ENCODE measurements at regions not wholly inside any gene's neighbourhood (a gene's known extent, or its start where the extent isn't known, plus 50 kb on each side); places are given as distances from the start of the nearest gene placed in this dataset.

DNA sequence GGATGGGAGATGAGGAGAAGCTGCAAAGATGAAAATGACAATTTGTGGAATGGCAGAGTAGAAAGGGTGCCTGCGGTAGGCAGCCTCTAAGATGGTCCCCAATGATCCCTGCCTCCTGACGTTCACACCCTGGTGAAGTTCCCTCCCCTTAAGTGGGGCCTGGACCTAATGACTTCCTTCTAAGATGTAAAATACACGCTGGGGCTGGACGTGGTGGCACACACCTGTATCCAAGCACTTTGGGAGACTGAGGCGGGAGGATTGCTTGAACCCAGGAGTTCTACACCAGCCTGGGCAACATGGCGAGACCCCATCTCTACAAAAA is 60.7 kb upstream of the CREB3L1 start:
- TF ChIP-seq EZH2 (IDR thresholded peaks at IDR 0.05; ENCODE audit: borderline replicate concordance, low read depth, low read length, poor library complexity, severe bottlenecking) (no peak), CTCF (conservative IDR thresholded peaks at IDR 0.05; ENCODE audit: low read depth, low read length) (no peak)

Data from A673 (cell line).